C4-2B (cell line): ENCODE measurements at regions not wholly inside any gene's neighbourhood (a gene's known extent, or its start where the extent isn't known, plus 50 kb on each side); places are given as distances from the start of the nearest gene placed in this dataset.

Experiments used
- CTCF ChIP-seq: fragments of 450-650 bp; conservative IDR thresholded peaks from 2 replicates; pipeline ENCODE4 v1.5.1; 2017; ENCODE audit warnings: mild to moderate bottlenecking
- ZFX ChIP-seq: fragments of 450-650 bp; IDR thresholded peaks from 2 replicates; pipeline ENCODE4 v1.6.1; 2017

- TF ChIP-seq CTCF (no peak), ZFX (no peak)
These were observed 130.9 kb downstream of the OAT start for GRCh38 chr10:124287791-124288190.
